Brain microvascular endothelial cell (primary cell): ENCODE measurements at regions not wholly inside any gene's neighbourhood (a gene's known extent, or its start where the extent isn't known, plus 50 kb on each side); places are given as distances from the start of the nearest gene placed in this dataset.

Experiments used
- DNase-seq: peaks from one replicate; pipeline ENCODE4 v3.0.0-alpha.2; 2020
- H3K27ac ChIP-seq: fragments of 250-450 bp; sonication (Bioruptor Pico); 2 replicates; pipeline ENCODE4 v1.5.1; 2020; ENCODE audit warnings: mild to moderate bottlenecking, moderate library complexity
- H3K27me3 ChIP-seq: fragments of 250-450 bp; sonication (Bioruptor Pico); replicated peaks from 2 replicates; pipeline ENCODE4 v1.5.1; 2020; ENCODE audit warnings: mild to moderate bottlenecking
- H3K36me3 ChIP-seq: fragments of 250-450 bp; sonication (Bioruptor Pico); replicated peaks from 2 replicates; pipeline ENCODE4 v1.5.1; 2020; ENCODE audit warnings: mild to moderate bottlenecking
- H3K4me3 ChIP-seq: 2 replicates; pipeline ENCODE4 v1.5.1; 2011; ENCODE audit warnings: low read depth, mild to moderate bottlenecking, control low read depth, low read length, moderate library complexity
- CTCF ChIP-seq: IDR thresholded peaks from 2 replicates; pipeline ENCODE4 v1.5.1; 2011; ENCODE audit warnings: low read depth, mild to moderate bottlenecking, moderate library complexity, low read length, control low read depth, inconsistent platforms; ENCODE audit errors: missing control alignments
- in situ Hi-C: cut with HindIII; loops from 2 replicates; pipeline ENCODE4 v1.10.0; 2017; ENCODE audit warnings: low sequenced_read_pairs, low pct_ligation_motif_present

DNA sequence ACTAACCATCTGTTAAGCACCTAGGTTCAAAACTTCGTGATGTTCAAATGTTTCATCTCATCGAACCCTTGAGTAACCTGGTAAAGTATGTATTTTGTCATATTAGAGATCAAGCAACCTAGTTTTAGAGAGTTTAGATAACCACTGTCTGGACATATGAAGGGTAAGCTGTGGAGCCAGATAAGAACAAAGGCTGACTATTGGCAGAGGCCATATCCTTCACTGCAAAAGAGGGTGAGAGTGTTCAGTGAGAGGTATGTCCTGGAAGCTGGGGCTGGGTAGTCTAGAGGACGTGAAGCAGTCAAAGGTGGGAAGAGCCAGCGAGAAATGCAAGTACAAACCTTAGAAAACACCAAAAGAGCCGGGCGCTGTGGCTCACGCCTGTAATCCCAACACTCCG lies 573.1 kb upstream of the KLF4 start:
- no peak for DNase-seq
- no peak for TF ChIP-seq CTCF
- Histone ChIP-seq H3K36me3 (no peaks in the 10 kb centered on the region), H3K4me3 (no peak overlapping the region), H3K27me3 (no peaks in the 10 kb centered on the region), H3K27ac (no peak overlapping the region)
- in situ Hi-C loops = no loop called here

DNA sequence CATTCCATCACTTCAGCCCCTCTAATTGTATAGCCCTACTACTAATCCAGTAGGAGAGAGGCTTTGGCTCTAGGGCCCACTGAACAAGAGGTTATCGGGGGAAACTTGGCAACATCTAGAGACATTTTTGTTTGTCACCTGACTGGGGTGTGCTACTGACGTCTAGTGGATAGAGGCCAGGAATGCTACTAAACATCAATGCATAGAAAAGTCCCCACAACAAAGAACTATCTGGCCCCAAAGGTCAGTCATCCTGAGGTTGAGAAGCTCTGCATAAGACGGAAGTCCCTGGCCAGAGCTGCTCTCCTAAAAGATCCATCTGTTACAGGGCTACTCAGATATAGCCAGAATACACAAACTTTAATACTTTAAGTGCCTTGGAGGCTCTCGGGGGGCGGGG lies 570.6 kb upstream of the KLF4 start:
- in situ Hi-C loops = no loop called here
- Histone ChIP-seq H3K27me3 (no peaks in the 10 kb centered on the region), H3K36me3 (no peaks in the 10 kb centered on the region)

GRCh38 chr9:108058135-108058814 lies 568.7 kb upstream of the KLF4 start:
- Histone ChIP-seq H3K27ac (no peak overlapping the region), H3K4me3 (no peak overlapping the region), H3K36me3 (no peaks in the 10 kb centered on the region), H3K27me3 (no peaks in the 10 kb centered on the region)
- in situ Hi-C loops = no loop called here
- TF ChIP-seq CTCF = no peak
- DNase-seq = no peak

More for the DNA sequence above, 570.6 kb upstream of the KLF4 start:
- no peak overlapping the region for H3K4me3 ChIP-seq
- no peak overlapping the region for H3K27ac ChIP-seq
- TF ChIP-seq CTCF = no peak
- DNase-seq = no peak

- Histone ChIP-seq H3K27ac (peak overlapping the region; percentile 65), H3K36me3 (no peaks in the 10 kb centered on the region), H3K27me3 (no peaks in the 10 kb centered on the region), H3K4me3 (no peak overlapping the region)
- peak; percentile 94 for DNase-seq
- TF ChIP-seq CTCF = no peak
- in situ Hi-C loops = no loop called here
Observed at GRCh38 chr9:108057421-108058134, 568.0 kb upstream of the KLF4 start.

DNA sequence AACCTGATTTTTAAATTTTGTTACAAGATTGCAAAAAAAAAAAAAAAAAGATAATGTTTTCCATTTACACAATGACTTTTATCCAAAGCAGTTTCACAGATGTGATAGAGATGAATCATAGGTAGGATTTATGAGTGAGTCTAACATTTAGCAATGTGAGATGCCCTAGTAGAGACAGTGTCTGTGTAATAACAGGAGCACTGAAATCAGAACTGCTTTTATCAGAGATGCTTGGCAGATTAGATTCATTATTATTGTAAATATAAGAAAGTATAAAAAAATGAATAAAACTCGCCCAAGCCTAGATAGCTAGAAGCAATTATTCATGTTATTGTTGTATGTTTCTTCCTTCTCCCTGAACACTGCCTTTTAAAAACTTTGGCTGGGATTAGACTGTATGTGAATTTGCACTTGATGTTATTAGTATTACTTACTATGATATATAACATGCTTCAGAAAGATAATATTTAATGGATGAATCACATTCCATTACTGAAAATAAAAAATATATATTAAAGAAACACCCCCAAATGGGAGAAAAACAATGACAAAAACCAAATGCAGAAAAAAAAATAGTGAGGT lies 567.3 kb upstream of the KLF4 start:
- H3K27ac ChIP-seq = peak overlapping the region; percentile 67
- in situ Hi-C loops = no loop called here

More for the DNA sequence above, 567.3 kb upstream of the KLF4 start:
- H3K36me3 ChIP-seq = no peaks in the 10 kb centered on the region
- no peak for TF ChIP-seq CTCF
- peak; percentile 53 for DNase-seq
- no peak overlapping the region for H3K4me3 ChIP-seq
- no peaks in the 10 kb centered on the region for H3K27me3 ChIP-seq
